Activated CD4-positive, CD25-positive, alpha-beta regulatory T cell treated with anti-CD3 and anti-CD28 coated beads, Interleukin-2, amount 50 U/mL, for 24 hours (primary cell): ENCODE measurements at regions not wholly inside any gene's neighbourhood (a gene's known extent, or its start where the extent isn't known, plus 50 kb on each side); places are given as distances from the start of the nearest gene placed in this dataset.

Experiments used
- ATAC-seq, 2 donors: fragments of 150-1000 bp; cut with Tn5 transposase; one replicate each; pipeline ENCODE4 v1.10.0; 2021; ENCODE audit warnings: mild to moderate bottlenecking in 1 of 2, moderate library complexity in 1 of 2

DNA sequence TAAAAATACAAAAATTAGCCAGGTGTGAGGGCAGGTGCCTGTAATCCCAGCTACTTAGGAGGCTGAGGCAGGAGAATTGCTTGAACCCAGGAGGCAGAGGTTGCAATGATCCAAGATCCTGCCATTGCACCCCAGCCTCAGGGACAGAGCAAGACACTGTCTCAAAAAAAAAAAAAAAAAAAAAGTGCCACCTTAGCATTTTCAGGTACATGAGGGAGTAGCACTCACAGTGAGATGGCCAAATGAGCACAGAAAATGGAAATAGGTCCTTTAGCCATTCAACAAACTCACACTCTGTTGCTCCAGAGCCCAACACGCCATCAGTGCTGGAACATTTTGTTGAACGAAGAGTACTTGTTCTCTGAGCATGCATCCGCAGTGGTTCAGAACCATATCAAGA lies 75.2 kb upstream of the MYL2 start:
- no peak for ATAC-seq

DNA sequence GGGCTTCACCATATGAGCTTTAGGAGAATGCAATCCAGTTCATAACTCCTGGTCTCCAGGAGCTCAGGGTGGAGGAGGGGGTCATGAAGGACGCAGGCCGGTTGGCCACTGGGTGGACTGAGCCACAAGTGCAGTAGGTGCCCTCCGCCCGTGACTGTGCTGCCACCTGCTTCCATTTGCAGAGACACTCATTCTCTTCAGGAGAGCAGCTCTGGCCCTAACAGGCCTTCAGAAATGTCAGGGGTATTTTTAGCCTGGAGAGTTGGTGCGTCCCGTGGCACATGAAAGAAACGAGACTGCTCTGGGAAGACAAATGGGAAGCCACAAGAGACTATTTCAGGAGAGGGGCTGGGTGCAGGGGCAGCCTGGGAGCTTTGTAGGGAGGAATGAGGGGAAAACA lies 74.6 kb upstream of the MYL2 start:
- ATAC-seq = no peak

DNA sequence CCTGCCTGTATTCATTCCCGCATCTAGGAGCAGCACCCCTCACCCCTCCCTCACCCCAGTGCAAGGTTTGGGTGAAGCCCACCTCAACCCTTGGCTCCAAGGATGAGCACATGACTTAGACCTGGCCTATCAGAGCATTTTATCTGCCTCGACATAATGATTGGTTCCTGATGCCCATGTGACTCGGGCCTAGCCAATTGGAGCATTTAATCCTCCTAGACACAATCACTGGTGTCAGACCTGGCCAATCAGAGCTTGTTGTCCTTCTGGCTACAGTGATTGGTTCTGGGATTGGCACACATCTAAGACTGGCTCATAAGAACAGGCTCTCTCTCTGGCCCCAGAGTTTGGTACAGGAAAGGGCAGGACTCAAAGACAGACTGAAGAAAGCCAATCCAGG lies 73.1 kb upstream of the MYL2 start:
- ATAC-seq = no peak

DNA sequence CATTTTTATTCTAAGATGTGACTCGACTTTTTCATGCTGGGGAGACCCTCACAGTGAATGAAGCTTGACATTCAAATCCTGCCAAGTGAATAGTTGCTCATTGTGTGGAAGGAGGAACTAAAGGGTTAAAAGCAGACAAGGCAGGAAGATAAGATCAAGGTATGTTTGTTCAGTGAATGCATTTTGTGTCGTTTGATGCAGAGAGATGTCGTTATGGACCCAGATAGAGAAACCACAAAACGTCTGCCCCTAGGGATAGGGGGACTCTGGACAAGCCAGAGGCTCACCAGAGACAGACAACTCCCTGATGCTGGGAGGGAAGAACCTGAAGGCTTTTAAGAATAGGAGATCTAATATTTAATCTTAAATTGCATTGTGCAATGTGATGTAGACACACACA lies 72.5 kb upstream of the MYL2 start:
- no peak for ATAC-seq

DNA sequence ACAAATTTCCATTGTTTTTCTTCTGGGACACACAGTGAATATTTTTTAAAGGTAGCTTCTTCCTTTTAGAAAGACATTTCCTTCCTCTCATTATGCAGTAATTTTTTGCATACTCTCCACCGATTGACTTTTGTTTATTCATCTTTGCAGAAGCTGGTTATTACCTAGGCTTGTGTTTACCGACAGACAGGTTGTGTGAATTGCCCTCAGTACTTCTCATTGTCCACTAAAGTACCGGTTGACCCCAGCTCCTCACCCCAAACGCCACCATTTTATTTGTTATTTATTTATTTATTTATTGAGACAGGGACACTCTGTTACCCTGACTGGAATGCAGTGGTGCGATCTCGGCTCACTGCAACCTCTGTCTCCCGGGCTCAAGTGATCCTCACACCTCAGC lies 63.4 kb upstream of the MYL2 start:
- no peak for ATAC-seq

DNA sequence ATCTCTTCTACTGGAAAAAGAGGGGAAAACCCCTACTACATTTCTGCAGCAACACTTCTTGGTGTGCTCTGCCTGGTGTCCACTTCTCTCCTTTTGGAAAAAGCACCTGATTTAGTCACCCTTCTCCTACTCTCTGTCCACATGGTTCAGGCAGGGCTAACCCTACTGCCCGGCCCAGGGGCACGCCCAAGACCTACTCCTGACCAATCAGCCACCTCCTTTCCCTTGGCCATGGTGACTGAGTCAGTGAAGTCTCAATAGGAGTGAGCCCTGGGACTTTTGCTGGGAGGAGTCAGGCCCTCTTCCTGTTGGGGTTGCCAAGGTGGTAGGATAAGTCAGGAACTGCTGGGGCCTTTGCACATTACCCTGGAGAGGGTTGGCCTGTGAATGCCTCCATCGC lies 52.5 kb upstream of the MYL2 start:
- ATAC-seq = no peak

DNA sequence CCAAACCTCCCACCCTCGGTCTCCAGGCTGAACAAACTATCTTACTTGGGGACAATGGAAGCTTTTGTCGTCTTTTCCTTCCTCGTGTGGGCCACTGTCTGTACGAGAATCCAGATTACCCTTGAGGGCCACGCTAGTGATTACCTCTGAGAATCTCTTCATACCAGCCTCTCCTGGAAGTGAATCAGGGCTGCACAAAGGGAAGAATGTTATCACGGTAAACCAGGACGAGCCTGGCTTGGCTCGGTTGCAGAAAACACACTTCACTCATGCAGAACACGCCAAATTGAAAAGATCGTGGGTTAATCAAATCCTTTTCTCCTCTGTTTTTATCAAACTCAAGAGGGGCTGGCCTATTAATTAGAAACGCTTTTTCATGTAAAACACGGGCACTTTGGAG lies 51.6 kb upstream of the MYL2 start:
- no peak for ATAC-seq

DNA sequence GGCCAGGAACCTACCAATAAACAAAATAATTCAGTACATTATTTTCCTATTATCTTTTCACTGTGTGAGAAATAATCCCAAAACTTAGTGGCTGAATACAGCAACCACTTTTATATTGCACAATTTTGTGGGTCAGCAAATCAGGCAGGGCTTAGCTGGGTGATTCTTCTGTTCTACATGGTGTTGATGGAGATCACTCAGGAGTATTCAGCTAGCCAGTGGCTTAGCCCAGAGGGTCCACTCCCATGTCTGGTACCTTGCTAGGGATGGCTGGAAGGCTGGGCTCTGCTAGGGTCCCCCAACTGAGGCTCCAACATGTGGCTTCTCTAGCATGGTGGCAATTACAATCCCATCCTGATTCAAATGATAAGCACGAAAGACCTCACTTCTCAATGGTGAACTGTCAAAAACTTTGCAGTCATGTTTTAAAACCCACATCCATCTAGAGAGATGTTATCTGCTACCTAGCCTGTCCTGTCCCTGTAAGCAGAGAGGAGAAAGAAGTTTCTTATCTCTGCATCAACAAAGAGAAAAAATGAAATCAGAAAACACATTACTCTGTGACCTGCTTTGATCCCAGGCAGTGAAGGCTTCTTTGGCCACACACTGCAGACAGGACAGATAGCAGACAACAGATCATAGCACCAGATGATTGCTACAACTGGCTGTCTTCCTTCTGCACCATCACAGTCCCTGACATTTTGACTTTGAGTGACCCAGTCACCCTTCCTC lies 51.0 kb upstream of the MYL2 start:
- ATAC-seq = no peak
